ENCODE measurements at regions not wholly inside any gene's neighbourhood (a gene's known extent, or its start where the extent isn't known, plus 50 kb on each side); places are given as distances from the start of the nearest gene placed in this dataset.

DNA sequence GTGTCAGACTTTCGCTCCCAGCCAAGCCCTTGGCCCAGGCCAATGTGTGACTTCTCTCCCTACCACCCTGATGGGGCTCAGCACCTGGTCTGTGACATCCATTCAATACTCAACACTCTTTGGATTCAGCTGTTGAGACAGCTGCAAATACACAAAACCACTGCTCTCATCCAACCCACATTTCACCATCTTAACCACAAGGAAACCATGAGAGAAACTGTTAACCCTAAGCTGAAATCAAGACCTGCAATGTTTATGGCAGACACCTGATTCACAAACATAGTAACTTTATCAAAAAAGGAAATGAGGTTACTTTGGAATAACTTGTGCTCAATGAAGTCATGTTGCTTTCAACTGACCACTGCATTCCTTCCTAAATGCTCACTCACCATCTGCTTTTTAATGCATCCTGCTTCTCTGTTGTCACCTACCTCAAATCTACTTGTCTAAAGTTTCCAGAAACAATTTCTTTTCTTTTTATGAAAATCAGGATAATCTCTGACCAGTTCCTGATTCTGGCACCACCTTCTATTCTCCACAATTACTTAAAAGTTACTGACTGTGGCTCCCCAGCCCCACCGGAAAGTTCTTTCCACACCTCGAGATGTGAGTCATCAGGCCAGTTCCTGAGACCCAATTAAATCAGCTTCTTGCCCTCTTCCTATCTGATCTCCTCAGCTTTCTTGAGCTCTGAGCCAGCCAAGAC is 88.2 kb downstream of the NOG start:
- Histone ChIP-seq H3K9me3 (no peaks in the 10 kb centered on the region), H3K4me1 (peaks cover 0 to 7% (median 3%) of the 10 kb centered on the region in 3 donors), H3K4me3 (no peak overlapping the region), H3K27ac (no peak overlapping the region), H3K36me3 (no peaks in the 10 kb centered on the region), H3K27me3 (peaks cover 0 to 22% (median 0%) of the 10 kb centered on the region in 4 donors)
- WGBS, 2 donors, result 51 to 64% methylated on average over 3 of the region's 3 CpGs
- DNase-seq (no peak), FAIRE-seq (no peak), ATAC-seq (peak in 1 of 4 donors; percentile 28)
- TF ChIP-seq, protein P1, sequence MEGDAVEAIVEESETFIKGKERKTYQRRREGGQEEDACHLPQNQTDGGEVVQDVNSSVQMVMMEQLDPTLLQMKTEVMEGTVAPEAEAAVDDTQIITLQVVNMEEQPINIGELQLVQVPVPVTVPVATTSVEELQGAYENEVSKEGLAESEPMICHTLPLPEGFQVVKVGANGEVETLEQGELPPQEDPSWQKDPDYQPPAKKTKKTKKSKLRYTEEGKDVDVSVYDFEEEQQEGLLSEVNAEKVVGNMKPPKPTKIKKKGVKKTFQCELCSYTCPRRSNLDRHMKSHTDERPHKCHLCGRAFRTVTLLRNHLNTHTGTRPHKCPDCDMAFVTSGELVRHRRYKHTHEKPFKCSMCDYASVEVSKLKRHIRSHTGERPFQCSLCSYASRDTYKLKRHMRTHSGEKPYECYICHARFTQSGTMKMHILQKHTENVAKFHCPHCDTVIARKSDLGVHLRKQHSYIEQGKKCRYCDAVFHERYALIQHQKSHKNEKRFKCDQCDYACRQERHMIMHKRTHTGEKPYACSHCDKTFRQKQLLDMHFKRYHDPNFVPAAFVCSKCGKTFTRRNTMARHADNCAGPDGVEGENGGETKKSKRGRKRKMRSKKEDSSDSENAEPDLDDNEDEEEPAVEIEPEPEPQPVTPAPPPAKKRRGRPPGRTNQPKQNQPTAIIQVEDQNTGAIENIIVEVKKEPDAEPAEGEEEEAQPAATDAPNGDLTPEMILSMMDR (IDR thresholded peaks at IDR 0.05), result no peak
- intact Hi-C loops (cut with DNase I), result no loop called here

DNA sequence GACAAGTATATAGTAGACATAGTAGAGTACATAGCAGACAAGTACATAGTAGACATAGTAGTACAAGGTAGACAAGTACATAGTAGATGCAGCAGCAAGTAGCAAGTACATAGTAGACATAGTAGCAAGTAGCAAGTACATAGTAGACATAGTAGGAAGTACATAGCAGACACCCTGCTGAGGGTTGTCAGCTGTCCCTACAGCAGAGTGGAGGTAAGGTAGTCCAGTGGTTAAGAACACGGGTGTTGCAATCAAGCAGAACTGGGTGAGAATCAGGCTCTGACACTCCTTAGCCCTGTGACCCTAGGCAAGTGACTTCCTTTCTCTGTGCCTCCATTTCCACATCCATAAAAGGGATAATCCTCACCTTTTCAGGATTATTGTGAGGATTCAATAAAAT is 94.7 kb downstream of the NOG start:
- 66 to 81% methylated on average over 1 of the region's 1 CpG for WGBS, 2 donors
- DNase-seq (no peak), FAIRE-seq (no peak), ATAC-seq (no peak)
- Histone ChIP-seq H3K4me3 (no peak overlapping the region), H3K36me3 (no peaks in the 10 kb centered on the region), H3K4me1 (no peaks in the 10 kb centered on the region), H3K9me3 (no peaks in the 10 kb centered on the region), H3K27ac (no peak overlapping the region), H3K27me3 (peaks cover 0 to 5% (median 0%) of the 10 kb centered on the region in 4 donors)
- TF ChIP-seq, protein P1 (IDR thresholded peaks at IDR 0.05), result no peak
- intact Hi-C loops (cut with DNase I), result no loop called here

DNA sequence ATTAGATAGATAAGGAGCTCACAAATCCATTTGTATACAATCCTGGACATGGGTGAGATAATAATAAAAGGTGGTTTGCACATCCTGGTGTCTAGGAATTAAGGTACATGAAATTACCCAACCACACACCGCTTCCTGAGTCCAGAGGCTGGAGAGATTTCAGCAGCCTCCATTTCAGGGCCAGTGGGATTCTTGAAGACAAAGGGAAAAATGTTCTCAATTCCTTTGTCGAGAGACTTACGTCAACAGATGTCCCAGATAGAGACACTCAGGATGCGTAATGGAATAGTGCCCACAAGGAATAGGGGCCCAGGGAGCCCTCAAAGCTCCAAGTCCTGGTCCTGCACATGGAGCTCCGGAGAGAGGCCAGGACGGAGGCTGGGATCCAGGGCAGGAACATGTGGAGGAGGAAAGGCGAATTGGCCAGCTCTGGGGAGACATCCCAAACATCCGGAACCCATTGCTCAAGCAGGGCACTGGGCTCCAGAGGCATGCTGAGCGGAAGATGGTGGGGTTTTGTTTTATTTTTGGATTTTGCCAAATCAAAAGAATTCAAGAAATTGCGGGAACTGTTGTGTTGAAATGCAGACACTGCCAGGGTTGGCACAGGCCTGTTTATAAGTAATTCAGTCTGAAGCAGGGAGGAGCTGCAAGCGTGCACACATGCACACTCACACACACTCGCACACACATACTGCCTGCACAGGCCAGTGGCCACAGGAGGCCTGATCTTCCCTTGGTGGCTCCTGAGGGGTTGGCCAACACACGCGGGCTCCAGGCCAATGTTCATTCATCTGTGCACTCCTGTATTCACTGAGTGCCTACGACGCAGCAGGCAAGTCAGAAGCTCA is 97.2 kb downstream of the NOG start:
- no peak for FAIRE-seq
- no peak overlapping the region for H3K27ac ChIP-seq
- H3K4me1 ChIP-seq, result no peaks in the 10 kb centered on the region
- TF ChIP-seq, protein P1 (IDR thresholded peaks at IDR 0.05), result no peak
- no peaks in the 10 kb centered on the region for H3K36me3 ChIP-seq
- peaks cover 0 to 5% (median 0%) of the 10 kb centered on the region in 4 donors for H3K27me3 ChIP-seq
- no peak overlapping the region for H3K4me3 ChIP-seq
- no peak for ATAC-seq
- intact Hi-C loops (cut with DNase I), result no loop called here
- H3K9me3 ChIP-seq, result no peaks in the 10 kb centered on the region
- no peak for DNase-seq
- WGBS, 2 donors, result 81 to 88% methylated on average over 16 of the region's 16 CpGs

DNA sequence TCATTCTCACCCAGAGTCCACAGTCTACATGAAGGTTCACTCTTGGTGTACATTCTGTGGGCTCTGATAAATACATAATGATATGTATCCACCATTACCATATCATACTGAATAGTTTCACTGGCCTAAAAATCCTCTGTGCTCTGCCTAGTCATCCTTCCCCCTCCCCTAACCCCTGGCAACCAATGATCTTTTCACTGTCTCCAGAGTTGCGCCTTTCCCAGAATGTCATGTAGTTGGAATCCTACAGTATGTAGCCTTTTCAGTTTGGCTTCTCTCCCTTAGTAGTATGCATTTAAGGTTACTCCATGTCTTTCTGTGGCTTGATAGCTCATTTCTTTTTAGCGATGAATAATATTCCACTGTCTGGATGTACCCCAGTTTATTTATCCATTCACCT is 101.3 kb downstream of the NOG start:
- H3K4me3 ChIP-seq, result no peak overlapping the region
- DNase-seq (no peak), ATAC-seq (no peak), FAIRE-seq (no peak)
- intact Hi-C loops (cut with DNase I), result no loop called here
- TF ChIP-seq, protein P1 (IDR thresholded peaks at IDR 0.05), result no peak
- H3K27ac ChIP-seq, result no peak overlapping the region
- H3K36me3 ChIP-seq, result no peaks in the 10 kb centered on the region
- H3K4me1 ChIP-seq, result peaks cover 0 to 3% (median 0%) of the 10 kb centered on the region in 3 donors
- WGBS, 2 donors, result 87 to 91% methylated on average over 2 of the region's 2 CpGs
- no peaks in the 10 kb centered on the region for H3K27me3 ChIP-seq
- no peaks in the 10 kb centered on the region for H3K9me3 ChIP-seq
